HL-60 (cell line): ENCODE measurements at regions not wholly inside any gene's neighbourhood (a gene's known extent, or its start where the extent isn't known, plus 50 kb on each side); places are given as distances from the start of the nearest gene placed in this dataset.

Experiments used
- TF ChIP-seq, protein P1 (sequence below): IDR thresholded peaks from one replicate; pipeline ENCODE4 v1.5.1; 2011; ENCODE audit warnings: low read length, control low read depth, inconsistent platforms; ENCODE audit not compliant: insufficient read depth
- TF ChIP-seq, protein P2 (sequence below): IDR thresholded peaks from 2 replicates; pipeline ENCODE4 v1.6.1; 2012; ENCODE audit warnings: low read depth; ENCODE audit not compliant: insufficient replicate concordance

DNA sequence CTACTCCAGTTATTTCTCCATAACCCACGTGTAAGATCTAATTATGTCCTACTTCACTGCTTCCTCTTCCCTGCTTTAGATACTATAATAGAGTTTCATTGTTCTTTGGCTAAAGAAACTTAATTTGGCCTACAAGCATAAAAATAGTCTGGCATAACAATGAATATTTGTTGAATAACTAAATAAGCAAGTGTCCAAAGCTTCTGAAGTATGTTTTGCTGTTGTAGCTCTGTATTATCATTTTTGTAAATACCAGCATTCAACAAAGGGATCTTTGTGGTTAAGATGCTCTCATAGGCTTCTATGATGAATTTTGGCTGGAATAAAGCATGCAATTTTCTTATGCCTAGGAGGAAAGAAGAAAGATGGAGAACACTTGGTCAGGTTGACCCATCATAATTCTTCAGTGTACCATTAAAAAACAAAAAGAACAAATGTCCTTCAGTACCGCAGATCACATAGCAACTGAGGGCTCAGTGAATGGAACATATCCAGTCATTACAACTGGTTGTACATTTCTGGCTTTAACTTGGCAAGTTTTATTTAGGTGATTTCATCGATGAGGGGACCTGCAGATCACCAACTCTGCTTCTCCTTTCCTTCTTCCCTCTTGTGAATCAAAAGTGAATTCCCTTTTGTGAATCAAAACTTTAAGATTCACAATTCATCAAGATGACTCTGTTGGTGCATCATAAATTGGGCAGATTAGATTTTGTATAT lies 465.9 kb upstream of the TGFBR2 start:
- TF ChIP-seq, protein P1, sequence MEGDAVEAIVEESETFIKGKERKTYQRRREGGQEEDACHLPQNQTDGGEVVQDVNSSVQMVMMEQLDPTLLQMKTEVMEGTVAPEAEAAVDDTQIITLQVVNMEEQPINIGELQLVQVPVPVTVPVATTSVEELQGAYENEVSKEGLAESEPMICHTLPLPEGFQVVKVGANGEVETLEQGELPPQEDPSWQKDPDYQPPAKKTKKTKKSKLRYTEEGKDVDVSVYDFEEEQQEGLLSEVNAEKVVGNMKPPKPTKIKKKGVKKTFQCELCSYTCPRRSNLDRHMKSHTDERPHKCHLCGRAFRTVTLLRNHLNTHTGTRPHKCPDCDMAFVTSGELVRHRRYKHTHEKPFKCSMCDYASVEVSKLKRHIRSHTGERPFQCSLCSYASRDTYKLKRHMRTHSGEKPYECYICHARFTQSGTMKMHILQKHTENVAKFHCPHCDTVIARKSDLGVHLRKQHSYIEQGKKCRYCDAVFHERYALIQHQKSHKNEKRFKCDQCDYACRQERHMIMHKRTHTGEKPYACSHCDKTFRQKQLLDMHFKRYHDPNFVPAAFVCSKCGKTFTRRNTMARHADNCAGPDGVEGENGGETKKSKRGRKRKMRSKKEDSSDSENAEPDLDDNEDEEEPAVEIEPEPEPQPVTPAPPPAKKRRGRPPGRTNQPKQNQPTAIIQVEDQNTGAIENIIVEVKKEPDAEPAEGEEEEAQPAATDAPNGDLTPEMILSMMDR = no peak
- TF ChIP-seq, protein P2, sequence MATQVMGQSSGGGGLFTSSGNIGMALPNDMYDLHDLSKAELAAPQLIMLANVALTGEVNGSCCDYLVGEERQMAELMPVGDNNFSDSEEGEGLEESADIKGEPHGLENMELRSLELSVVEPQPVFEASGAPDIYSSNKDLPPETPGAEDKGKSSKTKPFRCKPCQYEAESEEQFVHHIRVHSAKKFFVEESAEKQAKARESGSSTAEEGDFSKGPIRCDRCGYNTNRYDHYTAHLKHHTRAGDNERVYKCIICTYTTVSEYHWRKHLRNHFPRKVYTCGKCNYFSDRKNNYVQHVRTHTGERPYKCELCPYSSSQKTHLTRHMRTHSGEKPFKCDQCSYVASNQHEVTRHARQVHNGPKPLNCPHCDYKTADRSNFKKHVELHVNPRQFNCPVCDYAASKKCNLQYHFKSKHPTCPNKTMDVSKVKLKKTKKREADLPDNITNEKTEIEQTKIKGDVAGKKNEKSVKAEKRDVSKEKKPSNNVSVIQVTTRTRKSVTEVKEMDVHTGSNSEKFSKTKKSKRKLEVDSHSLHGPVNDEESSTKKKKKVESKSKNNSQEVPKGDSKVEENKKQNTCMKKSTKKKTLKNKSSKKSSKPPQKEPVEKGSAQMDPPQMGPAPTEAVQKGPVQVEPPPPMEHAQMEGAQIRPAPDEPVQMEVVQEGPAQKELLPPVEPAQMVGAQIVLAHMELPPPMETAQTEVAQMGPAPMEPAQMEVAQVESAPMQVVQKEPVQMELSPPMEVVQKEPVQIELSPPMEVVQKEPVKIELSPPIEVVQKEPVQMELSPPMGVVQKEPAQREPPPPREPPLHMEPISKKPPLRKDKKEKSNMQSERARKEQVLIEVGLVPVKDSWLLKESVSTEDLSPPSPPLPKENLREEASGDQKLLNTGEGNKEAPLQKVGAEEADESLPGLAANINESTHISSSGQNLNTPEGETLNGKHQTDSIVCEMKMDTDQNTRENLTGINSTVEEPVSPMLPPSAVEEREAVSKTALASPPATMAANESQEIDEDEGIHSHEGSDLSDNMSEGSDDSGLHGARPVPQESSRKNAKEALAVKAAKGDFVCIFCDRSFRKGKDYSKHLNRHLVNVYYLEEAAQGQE = no peak
